Activated naive CD4-positive, alpha-beta T cell treated with anti-CD3 and anti-CD28 coated beads, Interleukin-2, amount 50 U/mL, for 72 hours (primary cell): ENCODE measurements at regions not wholly inside any gene's neighbourhood (a gene's known extent, or its start where the extent isn't known, plus 50 kb on each side); places are given as distances from the start of the nearest gene placed in this dataset.

Source experiments
- ATAC-seq, 2 donors: fragments of 150-1000 bp; cut with Tn5 transposase; 2 replicates each; pipeline ENCODE4 v1.10.0; 2021; ENCODE audit warnings: mild to moderate bottlenecking in 2 of 2, moderate library complexity in 2 of 2
- DNase-seq, 2 donors: peaks; one replicate each; pipeline ENCODE4 v3.0.0; 2021 to 2022; ENCODE audit warnings: low spot score in 2 of 2
- H3K27ac Mint-ChIP-seq, 2 donors: one replicate each; pipeline ENCODE4 v1.8.0; 2022; ENCODE audit warnings: mild to moderate bottlenecking in 2 of 2, mixed read lengths in 2 of 2
- H3K36me3 Mint-ChIP-seq, 2 donors: one replicate each; pipeline ENCODE4 v1.8.0; 2022; ENCODE audit warnings: mixed read lengths in 2 of 2
- H3K9me3 Mint-ChIP-seq, 2 donors: one replicate each; pipeline ENCODE4 v1.8.0; 2022; ENCODE audit warnings: mixed read lengths in 2 of 2

GRCh38 chr1:30619619-30620018 is 103.8 kb downstream of the MATN1 start:
- ATAC-seq (no peak), DNase-seq (no peak)
- Mint-ChIP-seq H3K36me3 (peaks cover 6 to 7% of the 10 kb centered on the region in 2 donors), H3K9me3 (peaks cover 9% of the 10 kb centered on the region in 2 donors), H3K27ac (no peak overlapping the region)

GRCh38 chr1:30618335-30618747 is 105.0 kb downstream of the MATN1 start:
- Mint-ChIP-seq H3K36me3 (peaks cover 4% of the 10 kb centered on the region in 2 donors), H3K9me3 (peaks cover 6 to 7% of the 10 kb centered on the region in 2 donors), H3K27ac (no peak overlapping the region)
- DNase-seq (no peak), ATAC-seq (peak; percentile 68 to 86)

- ATAC-seq: no peak
- Mint-ChIP-seq H3K9me3 (no peaks in the 10 kb centered on the region), H3K36me3 (no peaks in the 10 kb centered on the region), H3K27ac (no peak overlapping the region)
- no peak for DNase-seq
Observed at GRCh38 chr1:30616759-30617158, 106.6 kb downstream of the MATN1 start.

DNA sequence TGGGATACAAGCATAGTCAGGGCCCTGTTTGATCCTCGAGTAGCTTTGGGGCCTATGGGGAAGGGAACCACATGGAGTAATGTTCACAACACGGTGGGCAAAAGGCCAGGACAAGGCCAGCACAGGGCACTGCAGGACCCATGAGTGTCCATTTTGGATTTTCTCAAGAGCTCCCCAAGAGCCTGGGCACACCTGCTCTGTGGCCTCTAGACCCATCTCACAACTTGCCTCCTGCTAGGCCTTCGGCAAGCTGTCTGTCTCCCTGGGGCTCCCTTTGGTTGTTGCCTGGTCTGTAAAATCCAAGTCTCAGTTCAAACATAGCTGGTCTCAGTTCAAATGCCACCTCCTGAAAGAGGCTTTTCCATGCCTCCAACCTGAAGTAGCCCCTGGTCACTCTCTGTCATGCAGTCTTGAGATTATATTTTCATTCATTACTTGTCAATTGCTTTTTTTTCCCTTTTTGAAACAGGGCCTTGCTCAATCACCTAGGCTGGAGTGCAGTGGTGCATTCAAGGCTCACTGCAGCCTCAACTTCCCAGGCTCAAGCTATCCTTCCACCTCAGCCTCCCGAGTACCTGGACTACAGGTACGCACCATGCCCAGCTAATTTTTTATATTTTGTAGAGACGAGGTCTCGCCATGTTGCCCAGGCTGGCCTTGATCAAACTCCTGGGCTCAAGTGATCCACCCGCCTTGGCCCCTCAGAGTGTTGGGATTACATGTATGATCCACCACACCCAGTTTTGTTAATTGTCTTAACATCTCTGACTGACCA is 107.4 kb downstream of the MATN1 start:
- no peaks in the 10 kb centered on the region for H3K9me3 Mint-ChIP-seq
- no peak for DNase-seq
- no peaks in the 10 kb centered on the region for H3K36me3 Mint-ChIP-seq
- H3K27ac Mint-ChIP-seq: no peak overlapping the region
- ATAC-seq: no peak

GRCh38 chr1:30615076-30615795 is 108.1 kb downstream of the MATN1 start:
- Mint-ChIP-seq H3K27ac (no peak overlapping the region), H3K9me3 (no peaks in the 10 kb centered on the region), H3K36me3 (no peaks in the 10 kb centered on the region)
- ATAC-seq: no peak
- no peak for DNase-seq

DNA sequence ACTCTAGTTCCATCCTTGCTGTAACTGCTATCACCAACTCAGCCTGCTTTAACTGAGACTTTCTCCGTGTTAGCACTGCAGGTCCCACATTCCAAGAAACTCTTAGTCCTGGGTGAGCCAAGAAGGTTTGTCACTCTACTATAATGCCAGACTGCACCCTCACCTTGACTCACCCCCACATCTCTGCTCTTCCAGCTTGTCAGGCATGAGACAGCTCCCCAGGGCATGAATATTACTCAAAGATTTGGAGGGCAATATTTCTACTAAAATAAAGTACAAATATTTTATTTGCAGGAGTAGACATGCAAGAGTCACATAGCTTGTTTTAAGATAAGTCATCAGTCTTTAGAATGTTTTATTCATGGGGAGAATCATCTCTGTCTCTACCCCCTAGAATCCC is 110.2 kb downstream of the MATN1 start:
- ATAC-seq: no peak
- no peaks in the 10 kb centered on the region for H3K9me3 Mint-ChIP-seq
- H3K27ac Mint-ChIP-seq: no peak overlapping the region

DNA sequence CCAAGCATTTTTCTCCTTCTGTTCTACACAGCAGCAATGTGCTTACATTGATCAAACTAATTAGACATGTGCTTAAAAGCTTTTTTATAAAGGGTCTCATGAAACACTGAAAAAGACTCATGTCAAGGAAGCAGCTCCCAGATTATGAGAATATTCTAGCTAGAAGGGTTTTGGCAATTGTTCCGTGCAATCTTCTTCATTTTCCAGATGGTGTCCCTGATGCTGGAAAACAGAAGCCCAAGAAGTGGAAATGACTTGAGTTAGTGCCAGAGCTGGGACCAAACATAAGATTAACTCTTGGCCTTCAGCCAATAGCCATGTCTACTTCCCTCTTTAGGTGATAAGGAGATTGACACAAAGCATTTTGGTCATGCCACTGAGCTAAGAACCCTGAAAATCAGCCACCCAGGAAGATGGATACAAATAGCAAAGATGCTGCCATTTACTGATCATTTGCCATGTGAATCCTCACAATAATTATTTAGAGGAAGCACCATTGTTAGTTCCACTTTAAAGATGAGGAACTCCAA is 110.8 kb downstream of the MATN1 start:
- H3K27ac Mint-ChIP-seq: no peak overlapping the region
- DNase-seq (no peak), ATAC-seq (no peak)
- H3K9me3 Mint-ChIP-seq: no peaks in the 10 kb centered on the region
- H3K36me3 Mint-ChIP-seq: no peaks in the 10 kb centered on the region

More for the DNA sequence above, 110.2 kb downstream of the MATN1 start:
- no peaks in the 10 kb centered on the region for H3K36me3 Mint-ChIP-seq
- DNase-seq: no peak

- Mint-ChIP-seq H3K27ac (no peak overlapping the region), H3K9me3 (no peaks in the 10 kb centered on the region), H3K36me3 (no peaks in the 10 kb centered on the region)
- DNase-seq (no peak), ATAC-seq (no peak)
Observed at GRCh38 chr1:30611741-30612309, 111.6 kb downstream of the MATN1 start.

GRCh38 chr1:30610917-30611316 is 112.5 kb downstream of the MATN1 start:
- no peak for DNase-seq
- no peak for ATAC-seq
- Mint-ChIP-seq H3K36me3 (no peaks in the 10 kb centered on the region), H3K9me3 (no peaks in the 10 kb centered on the region), H3K27ac (no peak overlapping the region)

- Mint-ChIP-seq H3K9me3 (no peaks in the 10 kb centered on the region), H3K27ac (no peak overlapping the region), H3K36me3 (no peaks in the 10 kb centered on the region)
- ATAC-seq (no peak), DNase-seq (no peak)
Observed at GRCh38 chr1:30609999-30610345, 113.4 kb downstream of the MATN1 start.

DNA sequence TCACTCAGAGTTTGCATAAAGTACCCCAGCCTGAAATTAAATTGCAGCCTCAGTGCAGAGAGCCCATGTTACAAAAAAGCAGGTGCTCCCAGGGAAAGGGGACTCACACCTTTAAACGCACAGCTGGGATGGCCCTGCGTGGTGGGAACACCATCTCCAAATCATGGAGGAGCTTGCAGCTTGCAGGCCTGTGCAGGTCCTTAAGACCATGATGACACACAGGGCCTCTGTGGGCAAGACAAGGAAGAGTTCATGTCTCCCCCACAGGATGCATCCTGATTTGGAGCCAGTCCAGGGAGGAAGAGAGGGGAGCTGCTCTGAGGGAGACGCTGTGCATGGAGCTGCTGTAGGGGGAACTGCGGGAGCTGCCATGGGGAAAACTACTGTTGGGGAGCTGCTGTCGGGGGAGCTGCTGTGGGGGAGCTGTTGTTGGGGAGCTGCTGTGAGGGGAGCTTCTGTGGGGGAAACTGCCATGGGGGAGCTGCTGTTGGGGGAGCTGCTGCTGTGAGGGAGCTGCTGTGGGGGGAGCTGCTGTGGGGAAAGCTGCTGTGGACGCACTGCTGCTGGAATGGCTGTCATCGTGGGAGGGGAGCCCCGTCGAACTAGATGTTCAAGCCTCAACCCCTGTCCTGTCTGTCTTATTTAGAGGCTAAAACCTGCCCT is 113.9 kb downstream of the MATN1 start:
- ATAC-seq (no peak), DNase-seq (no peak)
- Mint-ChIP-seq H3K36me3 (no peaks in the 10 kb centered on the region), H3K27ac (no peak overlapping the region), H3K9me3 (no peaks in the 10 kb centered on the region)

DNA sequence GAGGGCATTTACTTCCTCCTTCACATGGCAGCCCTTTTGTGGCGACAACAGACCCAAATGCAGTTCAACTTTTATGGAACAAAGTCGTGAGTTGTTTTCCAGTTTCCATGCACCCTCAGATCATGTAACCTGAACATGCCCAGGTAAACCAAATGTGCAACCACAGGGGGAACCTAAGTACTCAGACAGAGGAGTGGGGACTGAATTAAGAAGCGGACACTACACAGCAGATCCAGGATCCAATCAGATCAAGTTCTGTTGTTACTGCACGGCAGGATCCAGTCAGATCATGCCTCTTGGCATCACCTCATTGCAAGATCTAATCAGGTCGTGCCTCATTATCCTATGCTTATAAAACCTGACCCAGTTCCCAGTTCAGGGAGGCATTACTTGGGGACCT is 115.7 kb downstream of the MATN1 start:
- DNase-seq (no peak), ATAC-seq (no peak)
- H3K36me3 Mint-ChIP-seq: no peaks in the 10 kb centered on the region
- H3K9me3 Mint-ChIP-seq: no peaks in the 10 kb centered on the region
- no peak overlapping the region for H3K27ac Mint-ChIP-seq

GRCh38 chr1:30606166-30606565 is 117.2 kb downstream of the MATN1 start:
- H3K9me3 Mint-ChIP-seq: no peaks in the 10 kb centered on the region
- H3K27ac Mint-ChIP-seq: no peak overlapping the region
- DNase-seq (no peak), ATAC-seq (no peak)
- no peaks in the 10 kb centered on the region for H3K36me3 Mint-ChIP-seq

- Mint-ChIP-seq H3K27ac (no peak overlapping the region), H3K9me3 (no peaks in the 10 kb centered on the region), H3K36me3 (no peaks in the 10 kb centered on the region)
- ATAC-seq: no peak
- DNase-seq: no peak
Observed at GRCh38 chr1:30605441-30605920, 117.9 kb downstream of the MATN1 start.

DNA sequence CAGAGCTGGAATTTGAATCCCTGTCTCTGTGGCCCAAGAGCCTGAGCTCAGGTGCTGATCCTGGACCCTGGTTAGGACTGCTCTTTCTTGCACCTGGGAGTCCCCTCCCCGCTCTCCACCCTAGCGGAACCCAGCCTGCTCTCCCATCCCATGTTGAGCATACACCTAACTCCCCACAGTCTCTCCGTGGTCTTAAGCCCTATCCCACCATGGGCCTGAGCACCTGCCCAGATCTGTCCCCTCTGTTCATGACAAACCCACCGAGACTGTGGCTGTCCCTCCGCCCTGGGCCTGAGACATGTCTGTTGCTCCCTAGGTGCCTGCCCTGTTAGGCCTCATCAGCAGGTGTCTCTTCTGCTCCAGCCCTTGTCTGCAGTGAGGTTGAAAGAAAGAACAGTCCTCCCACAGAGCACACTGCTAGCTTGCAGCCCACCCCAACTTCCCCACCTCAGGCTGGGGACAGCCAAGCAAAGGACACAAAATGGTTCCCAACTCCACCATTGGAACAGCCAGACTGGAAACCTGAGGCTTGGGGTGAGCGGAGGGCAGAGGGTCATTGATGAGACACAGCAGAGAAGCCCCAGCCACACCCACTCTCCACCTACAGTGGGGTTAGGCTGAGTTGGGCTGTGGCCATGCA is 118.5 kb downstream of the MATN1 start:
- H3K36me3 Mint-ChIP-seq: no peaks in the 10 kb centered on the region

GRCh38 chr1:30603081-30603858 is 120.1 kb downstream of the MATN1 start:
- Mint-ChIP-seq H3K9me3 (no peaks in the 10 kb centered on the region), H3K36me3 (no peaks in the 10 kb centered on the region), H3K27ac (no peak overlapping the region)
- ATAC-seq: no peak
- no peak for DNase-seq

More for the DNA sequence above, 118.5 kb downstream of the MATN1 start:
- ATAC-seq (no peak), DNase-seq (no peak)
- Mint-ChIP-seq H3K27ac (no peak overlapping the region), H3K9me3 (no peaks in the 10 kb centered on the region)
